Neural progenitor cell (in vitro differentiated cells): ENCODE measurements at regions not wholly inside any gene's neighbourhood (a gene's known extent, or its start where the extent isn't known, plus 50 kb on each side); places are given as distances from the start of the nearest gene placed in this dataset.

Experiments used
- CTCF ChIP-seq: fragments of 200-600 bp; sonication (generic); IDR thresholded peaks from 2 replicates; pipeline ENCODE4 v1.5.1; 2017; ENCODE audit warnings: antibody characterized with exemption, mild to moderate bottlenecking
- EZH2 ChIP-seq: fragments of 200-600 bp; sonication (generic); IDR thresholded peaks from 2 replicates; pipeline ENCODE4 v1.6.1; 2017; ENCODE audit warnings: antibody characterized with exemption, mild to moderate bottlenecking, moderate library complexity
- EZH2phosphoT487 ChIP-seq: fragments of 200-600 bp; sonication (generic); IDR thresholded peaks from 2 replicates; pipeline ENCODE4 v1.6.1; 2017; ENCODE audit warnings: antibody characterized with exemption

GRCh38 chr4:43716721-43717395 lies 731.8 kb downstream of the KCTD8 start:
- TF ChIP-seq CTCF = no peak
- TF ChIP-seq EZH2 = no peak
- no peak for TF ChIP-seq EZH2phosphoT487
